KMS-11 (cell line): ENCODE measurements at regions not wholly inside any gene's neighbourhood (a gene's known extent, or its start where the extent isn't known, plus 50 kb on each side); places are given as distances from the start of the nearest gene placed in this dataset.

ENCODE experiments used
- H2AFZ ChIP-seq: fragments of 200-600 bp; sonication (generic); 2 replicates; pipeline ENCODE4 v1.6.1; 2016; ENCODE audit warnings: antibody characterized with exemption, mixed run types, low read depth
- H3K27ac ChIP-seq: fragments of 200-600 bp; sonication (generic); 2 replicates; pipeline ENCODE4 v1.6.1; 2016; ENCODE audit warnings: mild to moderate bottlenecking, mixed run types
- H3K27me3 ChIP-seq: fragments of 200-600 bp; sonication (generic); 2 replicates; pipeline ENCODE4 v1.6.1; 2017; ENCODE audit warnings: mild to moderate bottlenecking, low read depth, mixed run types, moderate library complexity; ENCODE audit not compliant: insufficient read depth
- H3K36me3 ChIP-seq: fragments of 200-600 bp; sonication (generic); 2 replicates; pipeline ENCODE4 v1.6.1; 2017; ENCODE audit warnings: mild to moderate bottlenecking, mixed run types; ENCODE audit not compliant: insufficient read depth
- H3K4me1 ChIP-seq: fragments of 200-600 bp; sonication (generic); 2 replicates; pipeline ENCODE4 v1.6.1; 2016; ENCODE audit warnings: mild to moderate bottlenecking, low read depth, mixed run types; ENCODE audit not compliant: poor library complexity, severe bottlenecking
- H3K4me2 ChIP-seq: fragments of 200-600 bp; sonication (generic); 2 replicates; pipeline ENCODE4 v1.7.0; 2016; ENCODE audit warnings: mild to moderate bottlenecking, mixed run types
- H3K4me3 ChIP-seq: fragments of 200-600 bp; sonication (generic); IDR thresholded peaks from 2 replicates; pipeline ENCODE4 v1.6.1; 2017; ENCODE audit warnings: low read depth, low read length, mixed read lengths; ENCODE audit not compliant: insufficient read depth
- H3K79me2 ChIP-seq: fragments of 200-600 bp; sonication (generic); 2 replicates; pipeline ENCODE4 v1.6.1; 2016; ENCODE audit warnings: low read depth, mixed run types; ENCODE audit not compliant: insufficient read depth
- H3K9ac ChIP-seq: fragments of 200-600 bp; sonication (generic); 2 replicates; pipeline ENCODE4 v1.6.1; 2016; ENCODE audit warnings: mild to moderate bottlenecking, mixed run types
- H4K20me1 ChIP-seq: fragments of 200-600 bp; sonication (generic); 2 replicates; pipeline ENCODE4 v1.6.1; 2016; ENCODE audit warnings: mild to moderate bottlenecking, mixed run types; ENCODE audit not compliant: insufficient read depth
- TF ChIP-seq, protein P1 (sequence below): fragments of 200-600 bp; sonication (generic); conservative IDR thresholded peaks from 2 replicates; pipeline ENCODE4 v1.6.1; 2017; ENCODE audit warnings: low read depth, mild to moderate bottlenecking, antibody characterized with exemption, low read length, moderate library complexity, mixed read lengths

GRCh38 chr2:4522498-4523421, 819.4 kb downstream of the DCDC2C start:
- no peak overlapping the region for H3K27ac ChIP-seq
- TF ChIP-seq, protein P1, sequence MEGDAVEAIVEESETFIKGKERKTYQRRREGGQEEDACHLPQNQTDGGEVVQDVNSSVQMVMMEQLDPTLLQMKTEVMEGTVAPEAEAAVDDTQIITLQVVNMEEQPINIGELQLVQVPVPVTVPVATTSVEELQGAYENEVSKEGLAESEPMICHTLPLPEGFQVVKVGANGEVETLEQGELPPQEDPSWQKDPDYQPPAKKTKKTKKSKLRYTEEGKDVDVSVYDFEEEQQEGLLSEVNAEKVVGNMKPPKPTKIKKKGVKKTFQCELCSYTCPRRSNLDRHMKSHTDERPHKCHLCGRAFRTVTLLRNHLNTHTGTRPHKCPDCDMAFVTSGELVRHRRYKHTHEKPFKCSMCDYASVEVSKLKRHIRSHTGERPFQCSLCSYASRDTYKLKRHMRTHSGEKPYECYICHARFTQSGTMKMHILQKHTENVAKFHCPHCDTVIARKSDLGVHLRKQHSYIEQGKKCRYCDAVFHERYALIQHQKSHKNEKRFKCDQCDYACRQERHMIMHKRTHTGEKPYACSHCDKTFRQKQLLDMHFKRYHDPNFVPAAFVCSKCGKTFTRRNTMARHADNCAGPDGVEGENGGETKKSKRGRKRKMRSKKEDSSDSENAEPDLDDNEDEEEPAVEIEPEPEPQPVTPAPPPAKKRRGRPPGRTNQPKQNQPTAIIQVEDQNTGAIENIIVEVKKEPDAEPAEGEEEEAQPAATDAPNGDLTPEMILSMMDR, result no peak
- no peaks in the 10 kb centered on the region for H4K20me1 ChIP-seq
- H3K79me2 ChIP-seq, result no peaks in the 10 kb centered on the region
- H3K27me3 ChIP-seq, result no peaks in the 10 kb centered on the region
- no peak overlapping the region for H3K4me3 ChIP-seq
- H3K36me3 ChIP-seq, result no peaks in the 10 kb centered on the region
- no peak overlapping the region for H3K9ac ChIP-seq
- no peak overlapping the region for H3K4me2 ChIP-seq
- H3K4me1 ChIP-seq, result no peaks in the 10 kb centered on the region
- no peak overlapping the region for H2AFZ ChIP-seq

DNA sequence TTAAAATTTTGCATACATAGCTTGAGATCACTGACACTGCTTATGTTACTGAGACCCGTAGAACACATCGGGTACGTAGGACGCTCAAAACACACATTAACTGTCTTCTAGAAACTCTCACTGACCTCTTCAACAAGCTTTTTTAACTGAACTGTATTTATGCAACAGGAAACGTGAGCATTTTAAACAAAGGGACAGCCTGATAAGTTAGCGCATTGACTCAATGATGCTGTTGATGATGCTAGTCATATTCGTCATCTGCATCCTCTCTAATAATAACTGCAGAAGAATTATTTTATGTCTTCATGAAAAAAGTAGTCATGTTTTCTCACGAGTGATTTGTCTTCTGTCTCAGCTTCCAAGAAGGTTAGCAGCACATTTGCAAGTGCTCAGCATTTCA, 824.0 kb downstream of the DCDC2C start:
- H3K27ac ChIP-seq, result no peak overlapping the region
- H4K20me1 ChIP-seq, result no peaks in the 10 kb centered on the region
- TF ChIP-seq, protein P1, result no peak
- H2AFZ ChIP-seq, result no peak overlapping the region
- no peak overlapping the region for H3K4me3 ChIP-seq
- H3K4me2 ChIP-seq, result no peak overlapping the region
- H3K9ac ChIP-seq, result no peak overlapping the region
- no peaks in the 10 kb centered on the region for H3K4me1 ChIP-seq
- H3K36me3 ChIP-seq, result no peaks in the 10 kb centered on the region
- no peaks in the 10 kb centered on the region for H3K79me2 ChIP-seq
- no peaks in the 10 kb centered on the region for H3K27me3 ChIP-seq

- TF ChIP-seq, protein P1, result no peak
- H3K9ac ChIP-seq, result no peak overlapping the region
- H3K4me3 ChIP-seq, result no peak overlapping the region
- H3K79me2 ChIP-seq, result no peaks in the 10 kb centered on the region
- H3K36me3 ChIP-seq, result no peaks in the 10 kb centered on the region
- no peaks in the 10 kb centered on the region for H3K27me3 ChIP-seq
- H3K27ac ChIP-seq, result no peak overlapping the region
- H3K4me1 ChIP-seq, result no peaks in the 10 kb centered on the region
- no peak overlapping the region for H3K4me2 ChIP-seq
- no peak overlapping the region for H2AFZ ChIP-seq
- no peaks in the 10 kb centered on the region for H4K20me1 ChIP-seq
Measured at GRCh38 chr2:4528246-4528645, 824.9 kb downstream of the DCDC2C start.

- Histone ChIP-seq H3K27me3 (no peaks in the 10 kb centered on the region), H3K4me2 (no peak overlapping the region), H3K79me2 (no peaks in the 10 kb centered on the region), H2AFZ (no peak overlapping the region), H3K9ac (no peak overlapping the region), H3K36me3 (no peaks in the 10 kb centered on the region), H3K4me3 (no peak overlapping the region), H3K4me1 (no peaks in the 10 kb centered on the region), H3K27ac (no peak overlapping the region), H4K20me1 (no peaks in the 10 kb centered on the region)
- TF ChIP-seq, protein P1, result no peak
Measured at GRCh38 chr2:4528773-4529172, 825.4 kb downstream of the DCDC2C start.
